K562 (cell line): ENCODE measurements at regions not wholly inside any gene's neighbourhood (a gene's known extent, or its start where the extent isn't known, plus 50 kb on each side); places are given as distances from the start of the nearest gene placed in this dataset.
A peak's percentile ranks its signal among the peaks of the same experiment; 100 is the strongest.

Source experiments
- ATAC-seq: fragments of 200-7000 bp; cut with Tn5 transposase; 3 replicates; pipeline ENCODE4 v1.9.1; 2020; ENCODE audit warnings: moderate library complexity
- BruUV-seq: library from RNA; stranded (reverse); fragments of 400-500 nt; replicated peaks from 2 replicates; lab custom pipeline; 2021; lab: Mats Ljungman, UMichigan
- CTCF ChIA-PET: fragments of 300-600 bp; formaldehyde crosslinking; extraction: SDS; loops from one replicate; lab custom pipeline; 2021; ENCODE audit warnings: low intra/inter-chr PET ratio; lab: Yijun Ruan, JAX
- POLR2A ChIA-PET: fragments of 300-600, 350-650 bp; sonication (Branson Sonifier 250); formaldehyde crosslinking; extraction: SDS; loops from one replicate; lab custom pipeline; 2021; ENCODE audit warnings: antibody characterized with exemption, inconsistent platforms; lab: Yijun Ruan, JAX
- DNase-seq, 4 experiments: peaks; one replicate each; pipeline versions ENCODE4 v3.0.0 to v3.0.0-alpha.2; 2011 to 2018; ENCODE audit warnings: low spot score in 3 of 4, mixed read lengths in 3 of 4; ENCODE audit errors: extremely low read depth in 1 of 4
- FAIRE-seq: peaks from 2 replicates; lab custom pipeline; 2011; peaks lifted over from hg19 to GRCh38; lab: Jason Lieb, UNC
- H2AFZ ChIP-seq: 2 replicates; pipeline ENCODE4 v1.6.0; 2011; ENCODE audit warnings: low read depth, low read length, control low read depth, inconsistent platforms
- H3K27ac ChIP-seq: fragments of 200-600 bp; 3 replicates; pipeline ENCODE4 v1.8.0; 2011; ENCODE audit warnings: low read depth, mild to moderate bottlenecking, control low read depth, inconsistent platforms, low read length, moderate library complexity, mixed read lengths; ENCODE audit errors: extremely low read depth
- H3K27me3 ChIP-seq, 2 experiments: fragments of 300-600 bp in 1 of 2; 2 replicates in 1 of 2; 3 replicates in 1 of 2; pipeline versions ENCODE4 v1.6.0 to v1.8.0; 2011; ENCODE audit warnings: inconsistent platforms in 2 of 2, low read length in 2 of 2, mild to moderate bottlenecking in 1 of 2, mixed read lengths in 1 of 2, moderate library complexity in 1 of 2; ENCODE audit not compliant: control insufficient read depth in 2 of 2, insufficient read depth in 2 of 2
- H3K36me3 ChIP-seq: fragments of 300-600 bp; 3 replicates; pipeline ENCODE4 v1.8.0; 2011; ENCODE audit warnings: mild to moderate bottlenecking, low read length, inconsistent platforms; ENCODE audit not compliant: control insufficient read depth, insufficient read depth
- H3K4me1 ChIP-seq, 2 experiments: fragments of 200-600 bp in 1 of 2; replicated peaks in 1 of 2; 2 replicates in 1 of 2; 3 replicates in 1 of 2; pipeline versions ENCODE4 v1.5.1 to v1.8.0; 2011; ENCODE audit warnings: inconsistent platforms in 2 of 2, low read length in 2 of 2, mild to moderate bottlenecking in 1 of 2, mixed read lengths in 1 of 2, moderate library complexity in 1 of 2; ENCODE audit not compliant: control insufficient read depth in 2 of 2, insufficient read depth in 2 of 2
- H3K4me2 ChIP-seq: 2 replicates; pipeline ENCODE4 v1.6.1; 2011; ENCODE audit warnings: low read length, control low read depth, inconsistent platforms, mixed read lengths; ENCODE audit not compliant: insufficient read depth
- H3K4me3 ChIP-seq: fragments of 200-600 bp; sonication (generic), shearing (Covaris generic); 2 replicates; pipeline ENCODE4 v1.5.1; 2016; ENCODE audit warnings: control low read depth, inconsistent platforms
- H3K79me2 ChIP-seq: fragments of 200-600 bp; 3 replicates; pipeline ENCODE4 v1.8.0; 2011; ENCODE audit warnings: low read length, inconsistent platforms; ENCODE audit not compliant: control insufficient read depth, insufficient read depth
- H3K9ac ChIP-seq, 2 experiments: 2 replicates each; pipeline versions ENCODE4 v1.6.0 to v1.6.1; 2011; ENCODE audit warnings: low read depth in 2 of 2, low read length in 2 of 2, control low read depth in 1 of 2, inconsistent platforms in 1 of 2, mild to moderate bottlenecking in 1 of 2, mixed read lengths in 1 of 2; ENCODE audit not compliant: insufficient read depth in 1 of 2
- H3K9me1 ChIP-seq: one replicate; pipeline ENCODE4 v1.6.0; 2011; ENCODE audit warnings: inconsistent platforms, mild to moderate bottlenecking, low read length, moderate library complexity; ENCODE audit not compliant: control insufficient read depth, insufficient read depth
- H3K9me3 ChIP-seq: replicated peaks from 2 replicates; pipeline ENCODE4 v1.5.1; 2011; ENCODE audit warnings: low read depth, low read length, inconsistent platforms; ENCODE audit not compliant: control insufficient read depth, insufficient read depth
- H4K20me1 ChIP-seq: replicated peaks from 2 replicates; pipeline ENCODE4 v1.6.1; 2011; ENCODE audit warnings: low read length, inconsistent platforms, mixed read lengths; ENCODE audit not compliant: control insufficient read depth, insufficient read depth
- BRF2 ChIP-seq: IDR thresholded peaks from 3 replicates; pipeline ENCODE4 v1.6.1; 2011; ENCODE audit warnings: borderline replicate concordance, mild to moderate bottlenecking; ENCODE audit not compliant: insufficient read length, insufficient read depth
- CREM ChIP-seq: IDR thresholded peaks from 2 replicates; pipeline ENCODE4 v1.6.1; 2014; ENCODE audit warnings: antibody characterized with exemption, low read depth
- DDX20 ChIP-seq: fragments of 450-650 bp; IDR thresholded peaks from 2 replicates; pipeline ENCODE4 v1.6.1; 2016; ENCODE audit warnings: missing genetic modification characterization, low read depth, mild to moderate bottlenecking, missing compliant biosample characterization, moderate library complexity
- ERF ChIP-seq: fragments of 450-650 bp; formaldehyde crosslinking; IDR thresholded peaks from 2 replicates; pipeline ENCODE4 v1.4.0; 2020; ENCODE audit warnings: mild to moderate bottlenecking, mixed read lengths
- EWSR1 ChIP-seq: fragments of 450-650 bp; IDR thresholded peaks from 2 replicates; pipeline ENCODE4 v1.6.1; 2018; ENCODE audit warnings: borderline replicate concordance, mild to moderate bottlenecking, low read depth, moderate library complexity; ENCODE audit not compliant: partially characterized antibody
- FOXA3 ChIP-seq, 2 experiments: fragments of 450-650 bp in 1 of 2; sonication (generic) in 1 of 2; formaldehyde crosslinking; IDR thresholded peaks in 1 of 2; conservative IDR thresholded peaks in 1 of 2; 2 replicates each; pipeline versions ENCODE4 v1.4.0 to v1.8.0; 2020 to 2022; ENCODE audit warnings: mild to moderate bottlenecking in 2 of 2, missing genetic modification reagents in 1 of 2
- HDAC2 ChIP-seq: fragments of 450-650 bp; IDR thresholded peaks from 2 replicates; pipeline ENCODE4 v1.6.1; 2016; ENCODE audit warnings: mild to moderate bottlenecking
- ILF3 ChIP-seq: fragments of 450-650 bp; IDR thresholded peaks from 2 replicates; pipeline ENCODE4 v1.6.1; 2018; ENCODE audit warnings: antibody characterized with exemption, mild to moderate bottlenecking, moderate library complexity, borderline replicate concordance
- ILK ChIP-seq: fragments of 450-650 bp; IDR thresholded peaks from 2 replicates; pipeline ENCODE4 v1.6.1; 2016; ENCODE audit warnings: missing genetic modification characterization, low read depth, mild to moderate bottlenecking, missing compliant biosample characterization, moderate library complexity, borderline replicate concordance
- KLF13 ChIP-seq: fragments of 450-650 bp; IDR thresholded peaks from 2 replicates; pipeline ENCODE4 v1.6.1; 2016; ENCODE audit warnings: missing genetic modification characterization, low read depth, mild to moderate bottlenecking, missing compliant biosample characterization, moderate library complexity, borderline replicate concordance
- MAZ ChIP-seq, 2 experiments: fragments of 450-650 bp in 1 of 2; sonication (generic) in 1 of 2; formaldehyde crosslinking; IDR thresholded peaks in 1 of 2; conservative IDR thresholded peaks in 1 of 2; 2 replicates each; pipeline versions ENCODE4 v1.4.0 to v1.5.0; 2020; ENCODE audit warnings: mild to moderate bottlenecking in 1 of 2, missing genetic modification reagents in 1 of 2
- RBM25 ChIP-seq: fragments of 200-400 bp; formaldehyde crosslinking; IDR thresholded peaks from 2 replicates; pipeline ENCODE4 v1.6.1; 2018; ENCODE audit warnings: low read length, low read depth, moderate library complexity; ENCODE audit not compliant: severe bottlenecking
- SMC3 ChIP-seq: conservative IDR thresholded peaks from 2 replicates; pipeline ENCODE4 v1.6.1; 2011; ENCODE audit warnings: low read depth, low read length, improper control_type of control experiment; ENCODE audit not compliant: insufficient read depth
- TAF15 ChIP-seq: fragments of 200-400 bp; formaldehyde crosslinking; IDR thresholded peaks from 2 replicates; pipeline ENCODE4 v1.6.1; 2017; ENCODE audit warnings: mild to moderate bottlenecking, low read depth, low read length, moderate library complexity
- WHSC1 ChIP-seq: IDR thresholded peaks from one replicate; pipeline ENCODE4 v1.6.1; 2012; ENCODE audit warnings: low read length, control low read depth, inconsistent platforms
- ZFP36 ChIP-seq: fragments of 150-350 bp; IDR thresholded peaks from 2 replicates; pipeline ENCODE4 v1.6.1; 2018; ENCODE audit warnings: low read length, low read depth; ENCODE audit not compliant: partially characterized antibody
- ZNF324 ChIP-seq: fragments of 250-450 bp; sonication (Bioruptor Pico); IDR thresholded peaks from 2 replicates; pipeline ENCODE4 v1.4.0; 2020; ENCODE audit warnings: mild to moderate bottlenecking
- ZNF696 ChIP-seq: fragments of 250-450 bp; sonication (Bioruptor Pico); conservative IDR thresholded peaks from 2 replicates; pipeline ENCODE4 v1.4.0; 2020; ENCODE audit warnings: mild to moderate bottlenecking, moderate library complexity
- ZNF780A ChIP-seq: fragments of 250-450 bp; sonication (Bioruptor Pico); IDR thresholded peaks from 2 replicates; pipeline ENCODE4 v1.5.0; 2021; ENCODE audit warnings: mild to moderate bottlenecking
- WGBS: fragments of 100-300 bp; shearing (Covaris generic); methylation state at CpG from one replicate; pipeline ENCODE4 v1.1.6; 2016; ENCODE audit warnings: low coverage, mixed read lengths; ENCODE audit not compliant: insufficient coverage; ENCODE audit errors: missing lambda C conversion rate; 5-methylcytosine and 5-hydroxymethylcytosine counted together
- in situ Hi-C: fragments of 300-500 bp; cut with MboI; formaldehyde crosslinking; loops from 4 replicates; pipeline ENCODE4 v1.15.0; 2018; ENCODE audit warnings: inconsistent platforms, mixed read lengths
- intact Hi-C: fragments of 100-400 bp; cut with micrococcal nuclease; formaldehyde crosslinking; loops from 2 replicates; pipeline ENCODE4 v1.14.2; 2022

GRCh38 chr20:43840382-43841070 is 74.1 kb upstream of the TOX2 start (continued):
- TF ChIP-seq ZNF780A = no peak
- TF ChIP-seq SMC3 = peak; percentile 30; the same call in 1 of the 2 replicates
- TF ChIP-seq ERF (CRISPR knock-in tag) = no peak
- 0 out of 4 replicates have a peak, but pooled peaks of 1 of the 2 experiments have one; percentile 24 for TF ChIP-seq MAZ (CRISPR knock-in tag; conservative IDR thresholded peaks at IDR 0.05 in 1 of 2, IDR thresholded peaks at IDR 0.05 in 1 of 2)
- no peak for TF ChIP-seq DDX20 (tag)
- no peak for TF ChIP-seq EWSR1
- TF ChIP-seq KLF13 (tag) = no peak
- TF ChIP-seq TAF15 = no peak
- no peak for TF ChIP-seq CREM
- TF ChIP-seq ZNF696 (CRISPR knock-in tag) = no peak
- no peak for TF ChIP-seq FOXA3 (CRISPR knock-in tag; conservative IDR thresholded peaks at IDR 0.05 in 1 of 2, IDR thresholded peaks at IDR 0.05 in 1 of 2)

GRCh38 chr20:43839793-43840199 is 74.9 kb upstream of the TOX2 start:
- Histone ChIP-seq H3K4me3 (no peak overlapping the region), H3K79me2 (no peaks in the 10 kb centered on the region), H3K9me1 (no peaks in the 10 kb centered on the region), H3K9ac (no peak overlapping the region), H3K27ac (no peak overlapping the region), H3K4me2 (no peak overlapping the region), H3K9me3 (no peaks in the 10 kb centered on the region), H2AFZ (no peak overlapping the region), H4K20me1 (no peaks in the 10 kb centered on the region; the same call in 1 of the 2 replicates), H3K4me1 (no peaks in the 10 kb centered on the region), H3K36me3 (no peaks in the 10 kb centered on the region), H3K27me3 (peaks cover 0 to 12% of the 10 kb centered on the region in 2 experiments; a peak in 3 of 5 replicates)
- ChIA-PET POLR2A (interaction anchor here (1.4 kb wide), 1 partner anchor 13 kb away, joined by 4 read pairs; no protein-coding TSS in a partner anchor), CTCF (no interaction called here)
- no TSS peak for BruUV-seq
- WGBS = 2% methylated on average over 4 of the region's 4 CpGs
- DNase-seq = no peak
- ATAC-seq = no peak
- in situ Hi-C loops = no loop called here
- intact Hi-C loops = loop anchor here (10.0 kb wide), 2 partner anchors 95 to 395 kb away; no protein-coding TSS in a partner anchor
- FAIRE-seq = no peak
- TF ChIP-seq WHSC1 (no peak), BRF2 (no peak), ZFP36 (peak; percentile 61), ILF3 (no peak), ILK (tag) (no peak), RBM25 (peak; percentile 90), HDAC2 (no peak), ZNF324 (no peak)
- TF ChIP-seq, all 486 proteins: peak for 2
